SKM-1 (cell line): ENCODE measurements at regions not wholly inside any gene's neighbourhood (a gene's known extent, or its start where the extent isn't known, plus 50 kb on each side); places are given as distances from the start of the nearest gene placed in this dataset.

Experiments
- DNase-seq: peaks from one replicate; lab custom pipeline; 2025; ENCODE audit not compliant: unreplicated experiment; lab: John Stamatoyannopoulos, UW

DNA sequence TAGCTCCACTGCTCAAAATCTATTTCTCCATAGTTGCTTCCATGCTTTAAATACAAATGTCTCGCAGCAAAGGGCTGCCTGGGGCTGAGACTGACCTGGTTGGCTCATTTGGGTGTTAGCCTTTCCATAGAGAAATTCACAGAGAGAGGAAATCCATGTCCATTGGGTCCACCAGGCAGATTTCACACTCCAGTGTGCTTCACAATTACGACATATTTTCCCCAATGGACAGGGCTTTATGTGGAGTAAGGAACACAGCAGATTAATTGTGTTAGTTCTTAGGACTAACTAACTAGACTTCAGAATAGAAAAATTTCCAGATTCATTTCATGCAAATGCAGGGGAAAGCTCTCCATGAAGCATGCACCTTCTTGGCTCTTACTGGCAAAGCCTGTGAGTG lies 180.7 kb downstream of the FBXO15 start:
- DNase-seq, result no peak

DNA sequence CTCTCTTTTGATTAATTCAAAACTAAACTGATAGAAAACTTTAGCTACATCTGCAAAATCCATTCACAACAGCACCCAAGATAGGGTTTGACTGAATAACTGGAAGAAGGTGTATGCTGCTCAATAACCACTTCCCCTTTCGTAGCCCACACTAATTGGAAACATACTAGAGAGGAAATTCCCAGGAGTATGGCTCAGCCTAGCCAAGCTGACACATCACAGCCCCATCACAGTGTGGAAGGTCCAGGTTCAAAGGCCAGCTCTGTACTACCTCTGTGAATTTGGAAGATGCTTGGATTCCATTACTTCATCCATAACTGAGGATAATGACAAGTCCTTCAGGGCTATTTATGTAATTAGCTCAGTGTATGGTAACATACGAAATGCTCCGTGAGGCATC lies 185.4 kb downstream of the FBXO15 start:
- DNase-seq, result no peak

DNA sequence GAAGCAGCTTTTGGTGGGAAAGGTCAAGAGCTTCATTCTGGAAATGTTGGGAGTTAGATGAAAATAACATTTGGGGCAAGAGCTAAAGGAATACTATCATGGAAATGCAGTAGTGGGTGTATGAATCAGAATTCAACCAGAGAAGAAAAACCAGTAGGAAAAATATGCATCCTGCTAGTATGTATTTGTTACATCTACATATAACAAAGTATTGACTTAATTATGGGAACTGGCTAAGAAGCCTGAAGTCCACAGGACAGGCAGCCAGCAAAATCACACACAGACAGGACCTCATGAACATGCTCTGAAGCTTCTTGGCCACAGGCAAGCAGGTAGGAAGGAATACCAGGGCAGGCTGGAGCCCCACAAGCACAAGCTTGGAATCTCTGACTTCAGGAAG lies 185.8 kb downstream of the FBXO15 start:
- DNase-seq, result no peak

DNA sequence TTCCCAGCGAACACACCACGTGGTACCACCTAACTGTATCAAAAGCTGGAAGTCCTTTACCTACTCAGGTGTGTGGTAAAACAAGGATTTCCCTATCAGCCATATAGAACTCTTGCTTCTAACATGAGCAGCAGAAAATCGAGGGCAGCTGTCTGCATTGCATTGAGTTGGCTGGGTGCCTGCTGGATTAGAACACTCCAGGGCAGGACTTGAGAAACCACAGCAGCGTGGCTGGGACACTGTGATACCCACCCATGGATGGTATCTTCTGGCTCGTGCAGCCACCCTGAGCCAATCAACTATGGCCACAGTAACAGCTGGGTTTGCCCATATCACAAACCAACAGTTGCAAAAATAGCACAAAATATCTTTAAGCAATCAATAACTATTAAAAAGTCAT lies 188.3 kb downstream of the FBXO15 start:
- no peak for DNase-seq

DNA sequence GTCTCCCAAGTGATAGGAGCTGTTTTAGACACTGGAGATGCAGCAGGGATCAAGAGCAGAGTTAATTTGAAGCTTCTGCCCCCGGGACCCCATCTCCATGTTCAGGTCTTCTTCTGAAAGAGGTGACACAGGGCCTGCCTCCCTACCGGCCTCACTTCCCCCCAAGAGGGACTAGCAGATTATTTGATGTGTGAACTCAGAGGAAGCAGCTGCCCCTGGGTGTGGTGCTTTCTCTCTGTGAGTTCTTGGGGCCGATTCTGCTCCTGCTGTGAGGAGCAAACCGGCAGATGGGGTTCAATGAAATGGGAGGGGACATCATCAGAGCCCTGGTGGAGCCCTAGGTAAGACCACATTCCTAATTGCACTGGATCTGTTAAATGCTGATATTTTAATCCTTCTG lies 193.4 kb downstream of the FBXO15 start:
- no peak for DNase-seq

DNA sequence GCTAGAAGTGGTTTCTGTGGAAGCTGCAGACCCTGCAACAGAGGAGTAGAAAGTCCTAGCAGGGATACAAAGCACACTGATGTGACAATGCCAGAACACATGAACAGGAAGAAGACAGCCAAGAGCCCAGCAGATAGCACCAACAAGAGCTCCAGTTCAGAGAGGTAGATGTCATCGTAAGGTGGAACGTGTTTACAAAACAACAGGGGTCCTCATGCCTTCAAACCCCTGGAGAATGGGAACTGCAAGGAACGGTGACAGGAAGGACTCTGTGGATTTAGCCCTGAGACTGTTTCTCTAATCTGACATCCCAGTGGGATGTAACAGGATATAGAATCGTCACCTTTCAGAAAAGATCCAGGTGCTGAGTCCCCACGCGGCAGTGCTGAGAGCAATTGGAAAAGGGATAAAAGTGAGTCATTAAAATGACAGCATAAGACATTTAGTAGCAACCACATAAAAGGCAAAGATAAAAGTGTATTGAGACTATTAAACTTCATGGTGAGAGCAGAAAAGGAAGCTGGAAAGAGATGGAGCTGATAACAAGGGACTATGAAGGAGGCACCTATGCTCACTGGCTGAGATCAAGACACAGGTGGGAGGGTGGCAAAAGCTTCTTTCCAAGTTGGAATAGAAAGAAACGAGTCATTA lies 195.2 kb downstream of the FBXO15 start:
- DNase-seq, result no peak

DNA sequence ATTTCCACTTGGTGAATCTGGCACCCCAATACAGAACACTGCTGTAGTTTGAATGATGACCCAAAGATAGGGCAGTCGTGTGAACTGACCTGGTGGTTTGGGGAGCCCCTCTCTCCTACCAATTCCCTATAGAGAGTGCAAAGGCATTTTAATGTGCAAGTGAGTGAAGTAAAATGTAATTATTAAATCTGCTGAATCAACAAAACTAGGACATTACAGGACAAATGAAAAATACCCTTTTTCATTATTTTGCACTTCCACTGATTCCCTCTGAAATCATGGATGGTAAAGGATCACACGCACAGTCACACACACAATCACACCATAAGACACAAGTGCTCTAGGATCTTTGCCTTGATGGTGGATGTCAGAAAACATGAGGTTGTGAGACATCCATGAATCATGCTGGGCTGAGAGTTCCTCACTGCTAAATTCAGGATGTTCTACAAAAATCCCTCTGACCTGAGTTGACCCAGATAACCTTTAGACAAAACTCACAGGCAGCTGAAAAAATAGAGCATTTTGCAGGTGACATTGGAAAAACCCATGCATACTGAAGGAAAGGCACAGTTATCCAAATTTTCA lies 197.4 kb downstream of the FBXO15 start:
- no peak for DNase-seq

DNA sequence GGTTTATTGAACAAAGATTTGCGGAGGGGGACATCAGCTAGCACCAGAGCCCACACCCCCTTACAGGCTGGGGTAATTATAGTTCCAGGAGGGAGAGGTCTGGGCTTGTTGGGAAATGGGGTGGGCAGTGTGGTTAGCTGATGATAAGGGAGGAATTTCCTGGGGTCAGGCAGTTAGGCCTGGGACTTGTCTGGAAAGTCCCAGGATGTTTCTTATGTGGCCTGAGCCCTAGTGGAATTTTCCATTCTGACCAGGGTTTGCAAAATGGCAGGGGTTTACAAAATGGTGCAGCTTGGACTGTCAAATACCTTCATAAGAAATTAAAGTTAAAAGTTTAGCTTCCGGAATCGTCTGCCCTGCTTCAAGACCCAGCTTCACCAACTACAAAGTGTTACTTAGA lies 199.1 kb downstream of the FBXO15 start:
- DNase-seq, result no peak

DNA sequence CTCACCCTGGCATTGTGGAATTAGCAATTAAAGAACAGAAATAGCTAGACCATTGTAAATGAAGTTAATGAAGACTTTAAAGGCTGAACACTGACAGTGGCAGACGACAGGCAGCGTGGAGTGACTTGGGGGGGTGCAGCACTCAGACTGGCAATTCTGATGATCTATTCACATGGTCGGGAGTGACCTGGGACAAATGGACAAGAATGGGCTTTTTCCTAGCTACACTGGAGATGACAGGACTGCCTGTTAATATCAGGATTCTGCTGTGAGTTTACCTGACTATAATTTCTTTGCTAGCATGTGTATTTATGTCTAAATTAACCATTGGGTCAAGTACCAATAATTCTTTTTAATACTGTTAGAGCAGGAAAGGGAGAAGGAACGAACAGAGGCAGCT lies 199.6 kb downstream of the FBXO15 start:
- no peak for DNase-seq

DNA sequence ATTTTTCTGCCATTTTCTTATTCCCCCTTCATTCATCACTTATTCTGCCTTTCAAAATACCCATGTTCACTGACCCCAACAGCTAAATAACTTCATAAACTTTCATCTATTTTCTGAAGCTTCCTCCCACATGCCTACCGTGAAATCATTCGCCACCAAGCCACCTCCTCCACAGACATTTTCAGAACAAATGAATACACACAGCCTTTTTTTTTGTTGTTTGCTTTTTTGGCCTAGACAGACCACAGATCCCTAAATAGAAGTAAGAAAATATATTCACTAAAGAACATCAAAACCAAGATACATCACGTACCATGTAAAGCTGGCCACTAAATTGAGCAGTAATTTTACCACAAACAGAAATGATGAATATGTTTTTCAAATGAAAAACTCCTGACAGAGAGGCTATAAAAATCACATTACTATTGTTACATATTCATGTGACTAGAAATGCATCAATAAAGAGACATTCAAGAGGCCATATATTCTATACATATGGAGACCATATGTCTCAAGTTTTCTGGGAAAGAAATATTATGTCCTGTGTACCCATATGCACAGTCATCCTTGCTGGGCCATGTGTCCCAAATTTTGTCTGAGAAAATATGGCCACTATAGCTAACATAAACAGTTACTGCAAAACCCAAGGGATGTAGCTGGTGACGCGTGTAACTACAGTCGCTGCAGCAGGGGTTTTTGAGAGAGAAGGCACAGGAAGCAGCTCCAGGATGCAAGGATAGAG lies 200.3 kb downstream of the FBXO15 start:
- DNase-seq, result no peak

DNA sequence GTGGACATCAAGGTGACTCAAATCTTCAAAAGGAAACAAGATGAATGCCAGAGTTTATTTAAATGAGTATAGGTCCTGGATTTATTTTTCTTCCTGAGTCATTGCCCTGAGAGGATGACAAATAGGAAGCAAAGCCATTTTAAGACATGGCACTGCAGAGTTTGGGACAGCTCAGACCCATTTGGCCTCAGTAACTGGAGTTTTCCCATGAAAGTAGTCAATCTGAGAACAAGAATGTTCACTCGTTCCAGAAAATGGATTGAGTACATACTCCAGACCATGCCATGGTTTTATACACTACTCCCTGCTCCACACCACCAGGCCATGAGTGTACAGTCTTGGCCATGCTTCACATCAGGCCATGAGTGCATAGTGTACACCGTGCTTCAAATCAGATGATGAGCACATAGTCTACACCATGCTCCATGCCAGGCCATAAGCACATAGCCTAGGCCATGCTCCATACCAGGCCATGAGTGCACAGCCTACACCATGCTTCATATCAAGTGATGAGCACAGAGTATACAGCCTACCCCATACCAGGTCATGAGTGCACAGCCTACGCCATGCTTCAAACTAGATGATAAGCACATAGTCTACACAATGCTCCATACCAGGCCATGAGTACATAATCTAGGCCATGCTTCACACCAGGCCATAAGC lies 202.4 kb downstream of the FBXO15 start:
- no peak for DNase-seq

DNA sequence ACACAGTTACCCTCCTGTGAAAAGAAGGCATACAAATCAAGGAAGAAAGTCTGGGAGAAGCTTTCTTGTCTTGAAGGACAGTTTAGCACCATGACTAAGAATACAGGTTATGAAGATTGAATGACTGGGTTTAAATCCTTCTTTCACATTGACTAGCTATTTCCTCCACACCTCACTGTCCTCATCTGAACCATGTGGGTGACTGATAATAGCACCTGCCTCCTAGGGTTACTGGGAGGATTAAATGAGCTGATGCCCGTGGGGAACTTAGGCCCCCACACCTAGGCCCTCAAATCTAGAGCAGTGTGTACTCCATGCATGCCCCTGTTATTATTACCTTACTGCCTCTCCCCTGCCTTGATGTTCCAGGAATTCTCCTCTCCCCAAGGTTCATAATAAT lies 202.9 kb downstream of the FBXO15 start:
- no peak for DNase-seq

DNA sequence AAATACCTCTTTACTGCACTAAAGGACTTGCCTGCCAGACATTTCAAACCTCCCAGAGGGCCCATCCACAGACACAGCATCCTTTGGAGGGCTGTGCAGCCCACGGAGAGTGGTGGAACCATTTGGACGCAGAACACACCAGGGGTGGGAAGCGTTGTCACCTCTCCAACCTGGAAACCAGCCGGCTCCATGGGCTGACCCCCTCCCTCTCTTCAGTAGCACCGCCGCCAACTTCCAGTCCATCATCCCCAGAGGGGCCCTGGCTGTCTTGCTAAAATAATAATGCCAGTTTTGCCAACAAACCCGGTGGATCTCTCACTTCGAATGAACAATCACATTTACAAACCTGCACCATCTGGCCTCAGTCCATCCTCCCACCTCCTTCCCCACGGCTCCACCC lies 203.9 kb downstream of the FBXO15 start:
- DNase-seq, result no peak

DNA sequence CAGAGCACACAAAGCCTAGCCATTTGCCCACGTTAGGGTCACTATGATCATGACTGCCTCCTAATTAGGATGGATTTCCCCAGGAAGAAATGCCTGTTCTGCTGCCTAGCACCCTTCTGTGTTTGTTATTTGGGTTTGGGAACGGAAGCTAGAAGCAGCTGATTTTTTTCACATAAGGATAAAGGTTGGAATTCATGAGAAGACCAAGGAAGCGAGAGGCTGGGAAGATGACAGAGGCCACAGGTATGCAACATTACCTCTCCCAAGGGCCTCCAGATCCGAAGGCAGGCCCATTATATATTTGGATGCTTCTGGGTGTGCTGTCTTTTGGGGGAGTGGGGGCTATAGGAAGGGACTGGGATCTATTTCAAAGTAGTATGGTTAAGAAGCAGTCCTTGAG lies 204.7 kb downstream of the FBXO15 start:
- DNase-seq, result no peak

DNA sequence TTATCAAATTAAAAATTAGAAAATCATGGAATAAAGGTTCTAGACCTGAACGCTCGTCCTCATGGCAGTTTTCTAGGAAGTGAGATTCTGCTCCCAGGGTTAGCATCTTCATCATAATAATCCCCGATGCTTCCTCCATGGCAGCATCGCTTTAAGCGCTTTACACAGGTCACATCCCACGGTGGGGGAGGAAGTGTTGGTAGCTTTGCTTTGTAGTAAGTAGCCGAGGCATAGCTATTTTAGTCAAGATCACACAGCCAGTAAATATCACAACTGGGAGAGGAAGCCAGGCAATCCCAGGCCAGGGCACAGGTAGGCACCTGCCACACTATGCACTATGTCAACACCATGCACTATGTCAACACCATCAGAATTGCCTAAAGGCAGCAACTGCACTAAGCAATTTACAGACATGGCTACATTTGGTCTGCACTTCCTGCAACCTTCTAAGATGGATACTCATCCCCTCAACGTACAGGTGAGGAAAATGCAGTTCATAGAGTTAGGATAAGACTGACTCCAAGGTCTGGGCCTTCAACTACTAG lies 205.5 kb downstream of the FBXO15 start:
- DNase-seq, result no peak

DNA sequence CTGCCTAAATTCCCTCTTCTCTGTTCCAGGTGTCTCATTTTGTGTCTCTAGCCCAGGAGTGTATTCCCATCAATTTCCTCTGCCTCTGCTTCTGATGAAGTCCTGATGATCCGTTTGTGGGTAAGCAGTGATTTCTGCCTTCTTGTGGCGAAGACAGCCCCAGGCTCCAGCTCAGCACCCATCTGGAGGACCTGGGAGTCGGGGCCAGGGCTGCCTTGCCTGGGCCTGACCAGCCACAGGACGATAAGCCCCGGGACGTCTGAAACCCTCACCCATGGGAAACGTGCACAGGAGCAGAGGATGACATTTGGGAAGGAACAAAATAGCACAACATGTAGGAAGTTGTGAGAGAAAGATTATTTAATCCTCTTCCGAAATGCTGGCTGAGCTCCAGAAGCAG lies 206.9 kb downstream of the FBXO15 start:
- DNase-seq, result no peak

DNA sequence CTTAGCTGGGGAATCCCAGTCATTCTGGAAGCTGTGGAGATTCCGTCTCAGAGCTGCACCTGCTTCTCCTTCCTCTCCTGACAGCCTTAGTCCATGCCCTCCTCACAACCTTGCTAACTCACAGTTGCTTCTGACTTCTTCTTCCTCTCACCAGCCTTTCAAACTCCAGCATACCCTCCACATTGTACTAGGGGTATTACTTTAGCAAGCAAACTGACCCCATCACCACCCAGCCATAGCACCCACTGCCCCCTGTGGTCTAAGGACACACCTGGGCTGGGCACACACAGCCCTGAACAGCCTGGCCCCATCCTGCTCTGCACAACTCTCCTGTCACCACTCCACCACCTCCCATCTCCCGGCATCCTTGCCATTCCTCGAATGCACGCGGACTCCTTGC lies 208.2 kb downstream of the FBXO15 start:
- DNase-seq, result no peak

DNA sequence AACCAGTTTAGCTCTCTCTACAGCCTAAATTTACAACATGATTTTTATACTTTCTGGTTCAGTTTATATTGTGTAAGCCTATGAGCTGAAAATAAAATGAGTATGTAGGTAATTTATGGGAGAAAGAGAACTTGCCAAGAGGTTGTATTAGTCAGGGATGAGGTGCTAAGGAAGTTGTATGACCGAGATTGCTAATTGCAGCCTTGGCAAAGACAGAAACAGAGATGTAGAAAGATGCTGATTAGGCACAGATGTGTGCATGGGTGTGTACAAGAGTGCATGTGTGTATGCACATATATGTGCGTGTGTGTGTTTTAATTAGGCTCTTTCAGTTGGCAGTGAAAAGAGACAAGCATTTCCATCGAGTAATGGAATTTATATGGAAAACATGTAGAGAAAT lies 213.9 kb downstream of the FBXO15 start:
- no peak for DNase-seq

DNA sequence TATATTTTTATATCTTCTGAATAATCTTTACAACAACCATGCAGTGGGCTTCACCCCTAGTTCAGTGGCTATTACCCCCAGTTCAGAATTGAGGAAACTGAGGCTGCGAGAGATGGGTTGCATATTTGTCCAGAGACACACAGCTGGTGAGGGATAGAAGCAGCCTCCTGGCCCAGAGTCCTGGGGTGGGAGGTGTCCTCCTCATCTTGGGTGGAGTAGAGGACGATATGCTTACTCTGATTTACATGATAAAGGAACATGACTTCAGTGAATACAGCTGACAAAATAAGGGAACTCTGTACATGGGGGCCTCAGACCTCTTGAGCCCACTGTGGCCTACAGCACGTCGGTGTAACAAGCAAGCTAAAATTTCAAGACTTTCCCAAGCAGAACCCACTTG lies 214.7 kb downstream of the FBXO15 start:
- no peak for DNase-seq

DNA sequence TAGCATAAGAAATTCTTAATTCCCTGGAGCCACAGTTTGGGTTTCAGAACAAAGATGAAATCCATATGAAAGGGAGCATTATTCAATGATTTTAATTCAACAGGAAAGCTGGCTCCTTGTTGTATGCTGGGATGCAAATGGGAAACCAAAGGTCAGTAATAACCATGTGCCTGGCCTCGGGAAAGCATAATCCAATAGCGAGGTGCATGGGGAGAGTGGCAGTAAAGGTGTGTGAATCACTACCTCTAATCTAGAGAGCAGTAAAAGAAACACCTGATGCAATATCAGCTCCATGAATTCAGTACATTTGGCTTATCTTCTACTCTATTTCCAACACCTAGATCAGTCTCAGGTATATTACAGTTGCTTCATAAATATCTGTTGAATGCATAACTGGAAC lies 220.1 kb downstream of the FBXO15 start:
- no peak for DNase-seq

DNA sequence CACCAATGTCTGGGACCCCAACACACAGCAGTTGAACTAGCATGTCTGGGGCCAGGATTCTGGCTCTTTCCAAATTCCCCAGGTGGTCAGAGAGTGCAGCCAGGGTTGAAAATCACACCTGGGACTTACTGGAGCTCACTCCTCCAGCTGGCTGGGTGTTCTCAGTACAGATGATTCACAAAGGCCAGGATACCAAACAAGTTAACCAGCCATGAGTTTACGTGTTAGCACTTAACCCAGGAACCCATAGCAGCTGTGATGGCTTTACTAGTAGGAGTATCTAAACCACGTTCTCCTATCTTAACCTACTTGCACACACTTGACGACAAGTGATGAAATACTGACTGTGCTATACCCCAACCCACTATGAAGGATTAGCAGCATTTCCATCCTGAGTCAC lies 222.8 kb downstream of the FBXO15 start:
- DNase-seq, result no peak

DNA sequence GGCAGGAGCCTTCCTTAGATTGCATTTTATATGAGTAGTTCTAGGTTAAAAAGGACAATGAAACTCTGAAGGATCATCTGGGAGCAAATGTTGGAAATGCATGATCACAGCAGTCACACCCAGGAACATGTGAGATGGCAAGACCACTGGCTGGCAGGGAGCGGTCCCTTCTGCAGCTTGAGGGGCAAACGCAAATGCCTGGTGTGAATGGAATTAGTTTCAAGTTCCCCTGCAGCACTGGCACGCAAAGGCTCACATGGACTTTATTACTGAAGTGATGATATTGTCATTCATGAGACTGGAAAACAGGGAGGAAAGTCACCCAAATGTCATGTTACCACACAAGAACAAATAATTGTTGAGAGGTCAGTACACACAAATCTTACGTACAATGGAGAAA lies 223.3 kb downstream of the FBXO15 start:
- DNase-seq, result no peak
